Germinal center (tissue), 1 donor: ENCODE measurements at regions not wholly inside any gene's neighbourhood (a gene's known extent, or its start where the extent isn't known, plus 50 kb on each side); places are given as distances from the start of the nearest gene placed in this dataset.
"Not testable (repeated sequence)": the region's sequence is repeated elsewhere in the genome, so short reads cannot be mapped to it uniquely, and the experiment has no call there.

Experiments used
- DNase-seq: peaks from one replicate; pipeline ENCODE4 v3.0.0; 2012; ENCODE audit warnings: mixed read lengths, low spot score

- no peak for DNase-seq
These were observed 158.8 kb downstream of the IL20RB start for GRCh38 chr3:137116619-137117018.

- peak; percentile 15 for DNase-seq
These were observed 164.0 kb downstream of the IL20RB start for GRCh38 chr3:137121704-137122314.

GRCh38 chr3:137131081-137131480 is 173.3 kb downstream of the IL20RB start:
- no peak for DNase-seq

- no peak for DNase-seq
These were observed 176.6 kb downstream of the IL20RB start for GRCh38 chr3:137134431-137134830.

GRCh38 chr3:137148406-137148805 is 190.6 kb downstream of the IL20RB start:
- no peak for DNase-seq

- no peak for DNase-seq
These were observed 191.1 kb downstream of the IL20RB start for GRCh38 chr3:137148917-137149316.

- DNase-seq = no peak
These were observed 193.0 kb downstream of the IL20RB start for GRCh38 chr3:137150825-137151224.

GRCh38 chr3:137153046-137153445 is 195.3 kb downstream of the IL20RB start:
- not testable (repeated sequence) for DNase-seq

- no peak for DNase-seq
These were observed 205.6 kb downstream of the IL20RB start for GRCh38 chr3:137163241-137163871.

GRCh38 chr3:137163958-137164357 is 206.2 kb downstream of the IL20RB start:
- no peak for DNase-seq

GRCh38 chr3:137165117-137165806 is 207.5 kb downstream of the IL20RB start:
- no peak for DNase-seq

GRCh38 chr3:137171834-137172603 is 214.2 kb downstream of the IL20RB start:
- no peak for DNase-seq

- no peak for DNase-seq
These were observed 214.9 kb downstream of the IL20RB start for GRCh38 chr3:137172728-137173127.

- no peak for DNase-seq
These were observed 216.7 kb downstream of the IL20RB start for GRCh38 chr3:137174514-137174913.

- no peak for DNase-seq
These were observed 222.4 kb downstream of the IL20RB start for GRCh38 chr3:137180220-137180619.

GRCh38 chr3:137191133-137191923 is 233.5 kb downstream of the IL20RB start:
- no peak for DNase-seq

GRCh38 chr3:137191951-137192350 is 234.2 kb downstream of the IL20RB start:
- no peak for DNase-seq

- no peak for DNase-seq
These were observed 236.5 kb downstream of the IL20RB start for GRCh38 chr3:137194301-137194700.

GRCh38 chr3:137198374-137198773 is 240.6 kb downstream of the IL20RB start:
- DNase-seq = not testable (repeated sequence)

- no peak for DNase-seq
These were observed 241.9 kb downstream of the IL20RB start for GRCh38 chr3:137199678-137200077.

GRCh38 chr3:137201066-137201465 is 243.3 kb downstream of the IL20RB start:
- no peak for DNase-seq

GRCh38 chr3:137202941-137203340 is 245.2 kb downstream of the IL20RB start:
- DNase-seq = no peak
